HFFc6 (cell line): ENCODE measurements at regions not wholly inside any gene's neighbourhood (a gene's known extent, or its start where the extent isn't known, plus 50 kb on each side); places are given as distances from the start of the nearest gene placed in this dataset.

ENCODE experiments used
- DNase-seq: peaks from one replicate; pipeline ENCODE4 v3.0.0-alpha.2; 2018
- H3K27ac Mint-ChIP-seq: 2 replicates; pipeline ENCODE4 v1.8.0; 2020; ENCODE audit warnings: mild to moderate bottlenecking, mixed read lengths
- H3K27me3 Mint-ChIP-seq: 2 replicates; pipeline ENCODE4 v1.8.0; 2021; ENCODE audit warnings: mild to moderate bottlenecking, moderate library complexity, mixed read lengths; ENCODE audit not compliant: insufficient read depth
- H3K36me3 Mint-ChIP-seq: 2 replicates; pipeline ENCODE4 v1.8.0; 2021; ENCODE audit warnings: low read depth, mixed read lengths
- H3K4me1 Mint-ChIP-seq: 2 replicates; pipeline ENCODE4 v1.8.0; 2020; ENCODE audit warnings: low read depth, mixed read lengths
- H3K4me3 Mint-ChIP-seq: 2 replicates; pipeline ENCODE4 v1.8.0; 2020; ENCODE audit warnings: mild to moderate bottlenecking, moderate library complexity, mixed read lengths
- H3K9me3 Mint-ChIP-seq: 2 replicates; pipeline ENCODE4 v1.8.0; 2020; ENCODE audit warnings: mild to moderate bottlenecking, mixed read lengths
- TF ChIP-seq, protein P1 (sequence below): fragments of 200-600 bp; sonication (generic); IDR thresholded peaks from 2 replicates; pipeline ENCODE4 v1.5.0; 2021; ENCODE audit warnings: antibody characterized with exemption, mild to moderate bottlenecking

DNA sequence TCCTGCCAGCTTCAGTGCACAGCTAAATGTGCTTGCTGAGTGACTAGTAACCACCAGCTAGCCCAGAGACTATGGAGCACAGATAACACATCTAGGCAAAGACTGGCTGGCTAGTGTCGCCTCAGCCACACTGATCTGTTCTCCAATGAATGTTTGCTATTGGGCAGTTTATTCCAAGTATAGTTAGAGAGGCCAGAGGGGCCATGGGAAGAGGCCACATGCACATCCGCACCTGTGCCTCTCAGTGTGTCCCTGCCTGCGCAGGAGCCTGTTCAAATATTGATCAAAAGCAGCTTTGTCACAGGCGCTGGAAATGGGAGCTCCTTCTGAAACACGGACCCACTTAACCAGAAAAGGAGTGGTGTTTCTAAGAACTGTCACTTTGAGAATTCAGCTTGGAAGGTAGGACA, 51.3 kb upstream of the ATP1A1 start:
- Mint-ChIP-seq H3K36me3 (no peaks in the 10 kb centered on the region), H3K9me3 (no peaks in the 10 kb centered on the region), H3K27me3 (peaks cover 12% of the 10 kb centered on the region), H3K4me3 (no peak overlapping the region), H3K27ac (no peak overlapping the region), H3K4me1 (no peaks in the 10 kb centered on the region)
- TF ChIP-seq, protein P1, sequence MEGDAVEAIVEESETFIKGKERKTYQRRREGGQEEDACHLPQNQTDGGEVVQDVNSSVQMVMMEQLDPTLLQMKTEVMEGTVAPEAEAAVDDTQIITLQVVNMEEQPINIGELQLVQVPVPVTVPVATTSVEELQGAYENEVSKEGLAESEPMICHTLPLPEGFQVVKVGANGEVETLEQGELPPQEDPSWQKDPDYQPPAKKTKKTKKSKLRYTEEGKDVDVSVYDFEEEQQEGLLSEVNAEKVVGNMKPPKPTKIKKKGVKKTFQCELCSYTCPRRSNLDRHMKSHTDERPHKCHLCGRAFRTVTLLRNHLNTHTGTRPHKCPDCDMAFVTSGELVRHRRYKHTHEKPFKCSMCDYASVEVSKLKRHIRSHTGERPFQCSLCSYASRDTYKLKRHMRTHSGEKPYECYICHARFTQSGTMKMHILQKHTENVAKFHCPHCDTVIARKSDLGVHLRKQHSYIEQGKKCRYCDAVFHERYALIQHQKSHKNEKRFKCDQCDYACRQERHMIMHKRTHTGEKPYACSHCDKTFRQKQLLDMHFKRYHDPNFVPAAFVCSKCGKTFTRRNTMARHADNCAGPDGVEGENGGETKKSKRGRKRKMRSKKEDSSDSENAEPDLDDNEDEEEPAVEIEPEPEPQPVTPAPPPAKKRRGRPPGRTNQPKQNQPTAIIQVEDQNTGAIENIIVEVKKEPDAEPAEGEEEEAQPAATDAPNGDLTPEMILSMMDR: no peak
- DNase-seq: no peak

DNA sequence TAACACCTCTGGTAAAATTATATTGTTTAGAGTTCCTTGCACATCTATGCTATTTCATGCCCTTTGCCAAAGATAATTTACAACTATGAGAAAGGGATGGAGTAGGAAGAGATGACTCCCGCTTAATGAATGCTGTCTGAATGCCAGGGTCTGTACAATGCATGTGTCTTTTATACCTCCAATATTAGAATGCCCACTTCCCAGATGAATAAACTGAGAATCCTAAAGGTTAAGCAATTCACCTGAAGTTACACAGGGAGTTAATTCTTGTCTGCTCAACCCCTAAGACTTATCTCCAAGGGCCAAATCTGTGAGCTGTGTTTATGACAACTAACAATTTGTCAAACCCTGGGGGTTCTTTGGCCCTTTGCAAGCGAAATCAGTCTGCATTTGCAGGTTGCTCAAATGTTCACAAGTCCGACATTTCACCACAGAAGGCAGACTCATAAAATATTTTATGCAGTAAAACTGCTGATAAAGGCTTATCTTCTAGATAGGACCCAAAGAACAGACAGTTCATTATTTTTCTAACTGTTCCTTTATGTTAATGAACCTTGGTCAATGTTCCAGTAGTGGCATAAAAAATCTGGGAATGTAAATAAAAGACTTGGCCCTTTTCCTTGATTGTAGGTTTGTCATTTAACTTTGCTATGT, 50.2 kb upstream of the ATP1A1 start:
- H3K27me3 Mint-ChIP-seq: peaks cover 12% of the 10 kb centered on the region
- DNase-seq: no peak
- H3K4me1 Mint-ChIP-seq: no peaks in the 10 kb centered on the region
- H3K36me3 Mint-ChIP-seq: no peaks in the 10 kb centered on the region
- no peaks in the 10 kb centered on the region for H3K9me3 Mint-ChIP-seq
- no peak overlapping the region for H3K4me3 Mint-ChIP-seq
- no peak overlapping the region for H3K27ac Mint-ChIP-seq
- TF ChIP-seq, protein P1: no peak
